ENCODE measurements at regions not wholly inside any gene's neighbourhood (a gene's known extent, or its start where the extent isn't known, plus 50 kb on each side); places are given as distances from the start of the nearest gene placed in this dataset.
A peak's percentile ranks its signal among the peaks of the same experiment; 100 is the strongest.

DNA sequence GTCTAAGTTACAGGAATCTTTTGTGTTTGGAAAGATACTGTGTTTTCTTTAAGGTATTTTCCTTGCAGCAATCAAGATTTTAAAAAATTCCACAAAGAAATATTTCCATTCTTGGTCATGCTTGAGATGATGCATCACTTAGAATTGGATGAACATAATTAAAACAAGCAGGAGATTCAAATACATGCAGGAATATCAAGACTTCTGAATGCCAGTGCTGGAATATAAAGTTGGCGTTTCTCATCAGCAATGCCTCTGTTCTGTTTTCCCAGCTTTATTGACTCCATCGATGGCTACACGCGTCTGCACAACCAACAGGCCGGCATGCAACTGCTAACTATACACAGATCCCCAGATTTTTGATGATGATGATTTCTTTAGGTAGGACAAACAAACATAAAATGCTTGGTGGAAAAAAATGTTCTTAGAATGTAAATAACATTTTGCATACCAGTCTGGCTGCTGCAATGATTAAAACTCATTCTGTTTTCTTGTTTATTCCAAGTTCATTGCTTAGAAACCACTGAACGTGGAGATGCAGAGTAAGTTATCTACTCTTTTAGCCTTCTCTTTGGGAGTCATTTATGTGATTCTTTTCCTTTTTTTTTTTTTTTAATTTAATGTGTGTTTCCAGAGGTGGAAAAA, 91.3 kb upstream of the FAM171A1 start:
- DNase-seq: no peak

DNA sequence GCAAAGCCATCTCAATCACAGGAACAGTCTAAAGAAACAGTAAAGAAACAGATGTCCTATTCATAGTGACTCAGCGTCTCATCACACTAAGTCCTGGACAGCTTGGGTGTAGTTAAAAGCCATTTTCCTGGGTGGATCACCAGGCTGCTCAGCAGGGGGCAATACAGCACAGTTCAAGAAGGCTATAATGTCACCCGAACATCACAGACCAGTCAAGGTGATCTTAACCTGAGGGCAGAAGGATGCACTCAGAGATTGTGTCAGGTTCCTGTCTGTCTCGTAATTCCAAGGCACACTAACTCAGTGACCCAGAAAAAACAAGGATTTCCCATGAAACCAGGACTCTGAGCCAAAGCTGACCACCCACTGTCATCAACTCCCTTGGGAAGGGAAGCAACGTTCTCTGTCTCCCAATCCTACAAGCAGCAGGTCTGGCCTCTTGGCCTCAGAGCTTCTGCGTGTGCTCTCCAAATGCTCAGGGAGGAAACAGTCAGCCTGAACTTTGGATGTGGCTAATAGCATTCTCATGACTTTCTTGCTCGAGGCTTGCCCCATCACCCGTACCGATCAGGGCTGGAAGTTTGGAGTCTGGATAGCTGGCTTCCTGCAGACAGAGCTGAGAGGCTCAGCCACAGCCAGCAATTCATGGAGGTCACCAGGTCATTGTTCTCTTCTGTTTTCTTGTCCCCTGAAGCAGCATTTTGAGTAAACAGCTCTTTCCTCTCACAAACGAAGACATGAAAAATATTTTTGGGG, 90.4 kb upstream of the FAM171A1 start:
- DNase-seq: no peak

DNA sequence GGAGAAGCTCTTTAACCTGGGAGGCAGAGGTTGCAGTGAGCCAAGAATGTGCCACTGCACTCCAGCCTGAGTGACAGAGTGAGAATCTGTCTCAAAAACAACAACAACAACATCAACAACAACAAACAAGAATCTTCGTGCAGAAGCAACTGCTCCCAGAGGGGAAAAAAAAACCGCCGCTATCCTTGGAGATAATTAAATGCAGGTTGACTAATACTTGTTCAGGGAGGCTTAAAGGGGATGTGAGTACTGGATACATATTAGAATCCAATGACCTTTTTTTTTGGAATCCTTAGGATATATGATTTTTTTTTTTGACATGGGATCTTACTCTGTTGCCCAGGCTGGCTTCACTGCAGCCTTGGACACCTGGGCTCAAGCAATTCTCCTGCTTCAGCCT, 89.6 kb upstream of the FAM171A1 start:
- DNase-seq: no peak

DNA sequence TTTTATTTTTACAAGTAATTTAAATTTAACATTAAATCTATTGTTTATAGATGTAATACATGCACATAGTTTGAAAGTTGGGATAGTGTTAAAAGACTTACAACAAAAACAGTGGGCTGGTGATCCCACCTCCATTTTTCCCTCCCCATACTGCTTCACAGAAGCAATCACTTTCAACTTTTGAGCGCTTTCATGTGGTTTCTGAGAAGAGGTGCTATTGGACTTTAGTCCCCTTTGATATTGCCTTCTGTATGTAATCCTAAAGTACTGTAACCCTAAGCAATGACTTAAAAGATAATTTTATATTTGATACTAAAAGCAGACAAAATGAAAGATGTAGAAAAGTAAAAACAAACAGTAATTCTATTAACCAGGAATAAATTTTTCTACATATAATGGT, 88.1 kb upstream of the FAM171A1 start:
- DNase-seq: no peak

DNA sequence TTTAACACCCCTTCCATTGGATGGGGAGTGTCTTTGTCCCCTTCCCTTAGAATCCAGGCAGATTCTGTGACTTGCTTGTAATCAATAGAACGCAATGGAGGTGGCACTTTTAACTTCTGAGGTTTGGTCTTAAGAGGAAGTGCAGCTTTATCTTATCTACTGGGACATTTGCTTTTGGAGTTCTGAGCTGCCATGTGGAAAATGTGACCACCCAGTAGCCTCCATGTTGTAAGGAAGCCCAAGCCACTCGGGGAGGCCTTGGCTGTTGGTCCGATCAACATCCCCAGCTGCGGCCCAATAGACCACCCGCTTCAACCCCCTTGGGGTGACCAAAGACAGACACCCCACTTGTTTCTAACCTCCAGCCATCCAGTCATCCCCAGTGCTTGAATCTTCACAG, 86.3 kb upstream of the FAM171A1 start:
- no peak for DNase-seq

DNA sequence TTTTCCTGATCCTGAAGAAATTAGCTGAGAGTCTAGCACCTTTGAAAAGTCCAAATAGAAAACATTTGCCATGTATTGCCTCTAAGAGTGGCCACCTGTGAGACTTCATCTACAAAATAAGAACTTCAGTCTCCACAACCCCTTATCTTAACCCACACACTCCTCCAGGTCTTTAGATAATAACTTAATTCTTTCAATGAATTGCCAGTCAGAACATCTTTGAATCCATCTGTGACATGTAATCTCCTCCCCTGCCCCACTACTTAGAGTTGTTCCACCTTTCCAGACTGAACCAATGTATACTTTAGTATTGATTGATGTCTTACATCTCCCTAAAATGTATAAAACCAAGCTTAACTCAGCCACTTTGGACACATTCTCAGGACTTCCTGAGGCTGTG, 84.4 kb upstream of the FAM171A1 start:
- DNase-seq: no peak

DNA sequence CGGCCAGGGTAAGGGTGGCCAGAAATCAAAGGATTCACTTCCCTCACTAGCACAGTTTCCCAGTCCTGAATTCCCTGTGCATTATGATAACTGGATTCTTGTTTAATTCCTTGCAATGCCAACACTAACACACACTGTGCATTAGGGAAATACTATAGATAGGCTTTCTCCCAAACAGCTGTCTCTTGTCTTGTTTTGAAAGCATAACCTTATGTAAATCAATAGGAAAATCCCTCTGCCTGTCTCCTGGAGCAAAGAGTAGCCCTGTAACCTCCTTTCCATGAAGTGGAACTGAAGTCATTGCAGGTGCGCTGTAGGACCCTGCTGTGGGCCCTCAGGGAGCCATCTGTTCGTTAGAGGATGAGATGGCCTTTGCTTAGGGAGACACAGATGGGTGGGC, 82.8 kb upstream of the FAM171A1 start:
- DNase-seq: no peak

DNA sequence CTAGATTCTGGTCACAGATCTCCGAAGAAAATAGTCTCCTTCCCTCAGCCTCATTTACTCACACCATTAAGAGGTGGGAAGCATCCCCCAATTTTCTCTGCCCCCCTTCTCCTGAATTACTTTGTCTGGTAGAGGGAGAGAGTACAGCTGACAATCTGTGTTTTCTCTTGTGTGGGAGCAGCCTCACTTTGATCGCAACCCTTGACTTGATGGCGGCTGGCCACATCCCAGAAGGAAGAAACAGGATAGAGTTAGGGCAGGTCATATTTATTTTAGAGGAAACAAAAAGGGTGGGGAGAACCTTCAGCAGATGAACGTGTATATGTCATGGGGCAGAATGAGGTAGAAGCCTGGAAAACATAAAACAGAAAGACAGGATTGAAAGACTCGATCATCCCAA, 82.4 kb upstream of the FAM171A1 start:
- no peak for DNase-seq

DNA sequence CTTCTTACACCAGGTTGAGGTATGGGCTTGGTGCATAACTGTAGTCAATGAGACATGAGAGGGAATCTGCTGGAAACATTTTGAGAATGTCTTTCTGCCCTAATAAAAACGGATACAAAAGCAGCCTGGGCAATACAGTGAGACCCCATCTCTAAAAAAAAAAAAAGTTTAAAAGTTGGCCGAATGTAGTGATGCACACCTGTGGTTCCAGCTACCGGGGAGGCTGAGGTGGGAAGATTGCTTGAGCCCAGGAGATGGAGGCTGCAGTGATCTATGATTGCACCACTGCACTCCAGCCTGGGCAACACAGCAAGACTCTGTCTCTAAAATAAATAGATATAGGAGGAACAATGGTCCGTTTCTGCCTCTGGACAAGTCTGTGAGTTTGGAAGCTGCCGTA, 81.5 kb upstream of the FAM171A1 start:
- no peak for DNase-seq

DNA sequence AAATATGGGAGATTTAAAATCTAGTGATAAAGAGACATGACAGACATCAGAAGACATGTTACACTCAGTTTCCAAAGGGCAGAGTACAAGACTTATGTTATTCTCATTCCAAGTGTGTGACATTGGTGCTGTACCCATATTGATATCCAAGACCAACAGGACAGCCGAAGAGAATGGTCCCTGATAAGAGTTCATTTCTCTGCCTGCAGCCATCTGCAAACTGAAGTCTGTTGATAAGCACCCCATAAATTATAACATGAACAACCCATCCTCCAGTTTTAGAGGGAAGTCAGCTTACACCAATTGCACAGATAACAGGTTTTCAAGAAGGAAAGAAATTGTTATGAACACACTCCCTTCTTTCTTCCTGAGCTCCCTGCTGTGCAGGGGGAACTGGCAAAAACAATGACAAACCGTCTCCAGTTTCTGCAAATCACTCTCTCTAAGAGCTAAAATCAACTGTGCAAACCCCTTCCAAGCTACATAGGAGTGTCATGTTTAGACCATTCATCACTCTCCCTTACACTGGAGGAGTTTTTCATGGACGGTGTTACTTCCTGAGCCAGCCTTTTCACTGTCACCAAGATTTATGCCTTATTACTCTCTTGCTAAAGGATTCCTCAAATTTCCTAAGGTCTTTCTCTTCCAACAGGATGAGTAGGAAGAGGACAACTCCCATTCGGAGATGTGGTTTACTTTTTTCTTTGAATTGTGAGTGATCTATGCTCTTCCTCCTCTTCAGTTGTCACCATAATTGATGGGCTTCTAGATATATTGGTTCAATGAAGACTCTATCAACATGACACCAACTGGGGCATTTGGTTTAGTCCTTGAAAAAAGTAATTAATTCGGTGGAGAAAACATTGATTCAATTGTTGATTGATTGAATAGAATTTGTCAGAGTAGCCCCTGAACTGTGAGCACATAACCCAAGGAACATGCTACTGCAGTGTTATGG, 80.3 kb upstream of the FAM171A1 start:
- no peak for DNase-seq

DNA sequence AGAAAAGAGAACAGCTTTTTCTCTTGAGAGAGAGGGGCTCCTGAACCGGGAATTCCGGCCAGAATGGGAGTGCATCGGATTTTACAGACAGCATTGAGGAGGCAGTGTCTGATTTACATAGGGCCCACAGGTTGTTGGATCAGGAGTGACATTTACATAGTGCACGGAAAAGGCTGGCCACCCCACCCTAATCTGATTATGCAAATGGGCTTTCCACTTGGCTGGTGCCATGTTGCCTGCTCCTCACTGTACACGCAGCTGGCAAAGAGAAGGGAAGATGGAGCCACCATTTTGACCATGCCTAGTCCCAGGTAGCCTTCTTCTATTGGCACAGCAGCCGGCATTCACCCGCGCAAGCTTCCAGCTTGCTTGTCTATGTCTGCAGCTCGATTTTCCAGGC, 77.5 kb upstream of the FAM171A1 start:
- DNase-seq: no peak

DNA sequence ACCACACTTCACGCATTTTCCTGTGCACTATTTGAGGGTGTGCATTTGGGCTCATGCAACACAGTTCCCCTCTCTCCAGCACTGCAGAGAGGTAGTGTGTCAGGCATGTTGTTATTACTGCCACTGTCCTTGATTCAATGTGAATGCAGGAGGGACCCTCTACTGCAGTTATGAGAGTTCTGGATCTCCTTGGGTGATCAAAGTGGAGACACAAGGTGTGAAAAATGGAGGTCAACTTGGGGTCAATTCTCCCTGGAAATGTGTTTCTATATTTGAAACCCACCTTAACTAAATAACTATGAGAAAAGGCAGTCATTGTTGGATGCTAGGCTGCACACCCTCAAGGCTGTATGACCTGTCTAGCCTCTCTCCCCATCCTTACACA, 73.9 kb upstream of the FAM171A1 start:
- no peak for DNase-seq

DNA sequence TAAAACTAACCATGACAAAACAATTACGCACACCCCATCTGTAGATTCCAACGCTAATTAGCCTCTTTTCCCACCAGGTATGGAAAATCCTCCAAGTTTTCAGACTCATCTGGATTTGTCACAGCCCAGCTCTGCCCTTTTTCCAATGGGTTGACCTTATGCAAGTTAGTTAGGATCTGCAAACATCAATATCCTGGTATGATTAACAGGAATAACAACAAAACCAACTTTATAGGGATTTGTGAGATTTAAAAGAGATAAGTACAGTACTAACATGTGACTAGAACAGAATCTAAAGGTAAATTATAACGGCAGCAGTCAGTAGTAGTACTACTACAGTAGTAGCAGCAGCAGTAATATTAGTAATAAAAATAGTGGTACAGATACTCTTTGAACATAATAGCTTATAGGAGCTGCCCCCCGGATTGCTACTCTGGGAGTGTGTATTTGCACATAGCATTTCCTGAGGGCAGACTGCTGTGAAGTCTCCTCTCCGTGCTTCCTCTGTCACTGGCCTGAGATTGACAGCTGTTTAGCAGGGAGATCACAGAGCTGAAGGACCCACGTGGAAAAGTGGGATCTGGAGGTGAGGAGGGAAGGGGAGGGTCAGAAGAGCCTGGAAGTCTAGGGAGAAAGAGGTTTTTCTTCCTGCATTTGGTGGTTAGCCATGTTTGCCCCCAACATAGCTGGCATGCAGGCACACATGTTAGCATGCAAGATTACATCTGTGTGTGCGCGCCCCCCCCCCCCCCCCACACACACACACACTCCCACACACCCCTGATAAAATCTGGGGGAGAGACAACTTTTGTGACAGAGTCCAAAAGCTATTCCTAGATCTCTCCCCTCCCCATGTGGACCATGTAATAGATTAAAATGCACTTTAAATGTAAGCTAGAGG, 73.3 kb upstream of the FAM171A1 start:
- DNase-seq: no peak

DNA sequence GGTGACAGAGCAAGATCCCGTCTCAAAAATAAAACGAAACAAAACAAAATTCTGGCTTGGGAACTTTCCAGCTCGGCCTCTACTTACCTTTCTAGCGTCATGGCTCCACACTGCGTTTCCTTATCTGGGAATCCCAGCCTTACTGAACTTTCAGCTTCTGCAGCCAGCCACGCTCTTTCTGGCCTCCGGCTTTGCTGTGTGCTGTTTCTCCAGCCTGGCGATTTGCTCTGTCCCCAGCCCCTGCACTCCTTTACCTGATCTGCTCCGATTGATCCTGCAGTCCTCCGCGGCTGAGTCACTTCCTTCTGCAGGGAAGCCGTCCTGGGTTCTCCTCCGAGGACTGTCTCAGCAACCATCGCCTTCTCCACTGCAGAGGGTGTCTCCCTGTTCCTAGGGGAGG, 71.0 kb upstream of the FAM171A1 start:
- DNase-seq: no peak

DNA sequence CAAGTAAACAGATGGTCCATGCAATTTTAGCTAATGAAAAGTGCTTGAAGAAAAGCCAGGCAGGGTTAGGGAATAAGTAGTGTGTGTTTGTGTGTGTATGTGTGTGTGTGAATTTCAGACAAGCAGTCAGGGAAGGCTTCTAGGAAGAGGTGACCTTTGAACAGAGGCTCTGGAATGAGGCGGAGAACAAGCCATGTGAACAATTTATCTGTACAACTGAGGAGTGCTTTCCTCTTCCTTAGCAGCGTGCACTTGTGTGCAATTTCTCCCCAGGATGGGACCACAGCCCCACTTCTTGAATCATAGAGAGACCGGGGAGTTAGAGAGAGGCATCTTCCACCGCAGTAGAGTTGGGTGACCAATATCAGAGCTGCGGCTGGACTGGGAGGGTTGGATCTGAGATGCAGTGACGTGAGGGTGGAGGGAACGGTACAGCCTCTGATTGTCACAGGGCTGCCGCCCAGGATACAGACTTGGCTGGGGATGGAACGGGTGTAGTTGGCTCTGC, 69.2 kb upstream of the FAM171A1 start:
- DNase-seq: no peak

DNA sequence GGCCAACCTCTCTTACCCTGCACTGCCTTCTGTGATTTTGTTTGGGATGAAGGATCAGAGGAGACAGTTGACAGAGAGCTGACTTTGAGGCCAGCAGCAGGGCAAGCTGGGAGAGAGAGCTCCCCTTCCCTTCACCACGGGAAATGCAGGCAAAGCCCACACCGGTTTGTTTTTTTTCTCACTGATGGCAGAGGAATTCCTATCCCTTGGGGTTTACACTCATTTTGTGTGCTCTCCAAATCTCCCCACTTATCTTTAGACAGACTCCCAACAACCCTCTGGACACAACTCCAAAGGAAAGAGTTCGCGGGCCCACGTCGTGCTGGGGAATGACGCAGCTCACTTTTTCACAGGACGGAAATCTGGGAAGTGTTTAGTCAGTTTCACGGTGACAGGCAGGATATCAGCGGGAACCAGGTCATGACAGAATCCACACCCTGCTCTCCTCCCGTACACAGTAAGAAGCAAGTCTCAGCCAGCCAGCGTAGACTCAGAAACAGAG, 68.3 kb upstream of the FAM171A1 start:
- DNase-seq: no peak

DNA sequence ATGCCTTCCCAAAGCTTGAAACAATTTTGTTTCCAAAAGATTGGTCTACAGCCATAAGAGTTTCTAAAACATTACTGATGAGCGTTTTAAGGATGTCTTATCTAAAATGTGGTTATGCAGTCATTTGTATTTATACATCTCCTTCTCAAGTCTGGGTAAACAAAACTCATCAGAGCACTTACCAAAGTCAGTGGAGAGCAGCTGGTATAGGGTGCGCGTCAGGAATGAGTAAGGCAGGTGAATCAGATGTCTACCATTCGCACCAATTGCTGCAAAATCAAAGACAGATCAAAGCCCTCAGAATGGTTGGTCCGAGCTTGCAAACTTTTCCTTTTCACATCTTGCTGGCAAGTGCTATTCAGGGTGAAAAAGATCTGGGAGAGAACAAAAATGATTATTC, 65.6 kb upstream of the FAM171A1 start:
- DNase-seq: no peak

DNA sequence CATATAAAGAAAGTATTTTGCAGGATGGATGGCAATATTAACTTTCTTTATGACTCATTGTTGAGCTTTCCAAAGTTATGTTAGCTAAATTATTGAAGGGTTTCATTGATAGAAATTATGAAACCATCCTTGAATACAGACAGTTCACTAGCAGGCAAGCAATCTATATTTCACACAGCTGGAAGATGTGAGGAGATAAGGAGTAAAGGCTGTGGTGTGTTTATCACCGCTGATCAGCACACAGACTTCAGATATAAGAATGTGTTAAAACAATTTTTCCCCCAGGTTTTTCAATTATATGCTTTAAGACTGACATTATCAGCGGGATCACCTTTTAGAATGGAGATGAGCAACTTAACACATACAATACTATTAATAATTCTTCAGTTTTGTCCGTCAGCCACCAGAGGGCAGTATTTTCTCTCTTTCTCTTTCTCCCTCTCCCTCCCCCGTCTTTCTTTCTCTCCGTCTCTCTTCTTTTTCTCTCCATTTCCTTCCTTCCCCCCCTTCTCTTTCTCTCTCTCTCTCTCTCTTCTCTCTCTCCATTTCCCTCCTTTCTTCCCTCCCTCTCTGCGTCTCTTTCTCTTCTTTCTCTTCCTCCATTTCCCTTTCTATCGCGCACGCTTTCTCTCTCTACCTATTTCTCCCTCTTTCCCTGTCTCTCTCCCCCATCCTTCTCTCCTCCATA, 62.9 kb upstream of the FAM171A1 start:
- peak; percentile 3 for DNase-seq

DNA sequence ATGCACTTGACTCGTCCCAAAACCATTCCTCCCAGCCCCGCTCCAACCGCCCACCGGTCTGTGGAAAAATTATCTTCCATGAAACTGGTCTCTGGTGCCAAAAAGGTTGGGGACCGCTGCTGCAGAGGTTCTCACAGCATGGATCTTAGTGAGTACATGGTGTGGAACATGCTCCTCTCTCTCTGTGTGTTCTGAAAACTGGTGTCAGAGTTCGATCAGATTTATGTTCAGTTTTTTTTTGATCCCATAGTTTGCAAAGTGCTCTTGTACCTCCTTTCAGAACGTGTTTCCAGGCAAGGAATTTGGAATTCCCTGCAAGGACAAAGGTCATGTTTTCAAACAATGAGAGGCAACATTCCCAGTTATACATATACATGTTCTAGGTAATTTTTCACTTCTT, 61.2 kb upstream of the FAM171A1 start:
- DNase-seq: no peak

DNA sequence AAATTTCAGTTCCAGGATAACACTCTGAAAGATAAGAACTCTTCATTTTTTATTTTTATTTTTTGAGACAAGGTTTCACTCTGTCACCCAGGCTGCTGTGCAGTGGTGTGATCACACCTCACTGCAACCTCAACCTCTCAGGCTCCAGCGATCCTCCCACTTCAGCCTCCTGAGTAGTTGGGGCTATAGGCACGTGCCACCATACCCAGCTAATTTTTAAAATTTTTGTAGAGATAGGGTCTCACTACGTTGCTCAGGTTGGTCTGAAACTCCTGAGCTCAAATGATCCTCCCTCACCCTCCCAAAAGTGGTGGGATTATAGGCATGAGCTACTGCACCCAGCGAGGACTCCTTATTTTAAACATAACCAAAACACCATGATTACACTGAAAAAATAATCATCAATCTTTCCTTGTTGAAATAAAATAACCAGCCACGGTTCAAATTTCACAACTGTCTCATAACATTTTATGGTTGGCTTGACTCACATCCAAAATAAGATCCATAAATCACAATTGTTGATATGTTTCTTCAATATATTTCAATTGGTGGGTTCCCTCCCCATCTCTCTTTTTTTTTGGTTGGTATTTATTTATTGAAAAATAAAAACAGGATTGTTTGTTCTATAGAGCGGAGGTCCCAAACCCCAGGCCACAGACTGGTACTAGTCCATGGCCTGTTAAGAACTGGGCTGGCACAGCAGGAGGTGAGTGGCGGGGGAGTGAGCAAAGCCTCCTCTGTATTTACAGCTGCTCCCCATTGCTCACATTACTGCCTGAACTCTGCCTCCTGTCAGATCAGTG, 60.1 kb upstream of the FAM171A1 start:
- DNase-seq: no peak

DNA sequence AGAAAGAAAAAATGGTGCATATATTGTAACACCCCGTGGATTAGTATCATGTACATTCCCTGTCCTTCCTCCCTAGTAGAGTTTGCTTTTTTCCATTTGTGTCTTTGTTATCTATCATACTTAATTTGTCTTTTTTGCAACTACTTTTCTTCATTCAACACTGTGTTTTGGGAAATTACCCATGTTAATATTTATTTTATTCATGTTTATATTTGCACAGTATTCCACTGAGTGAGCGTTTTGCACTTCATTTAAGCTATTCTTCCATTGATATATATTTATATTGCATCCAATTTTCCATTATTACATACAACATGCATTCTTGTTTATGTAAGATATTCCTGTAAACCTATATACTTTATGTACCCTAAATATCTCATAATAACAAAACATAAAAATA, 57.6 kb upstream of the FAM171A1 start:
- DNase-seq: no peak
